CD4-positive, alpha-beta T cell (primary cell): ENCODE measurements at regions not wholly inside any gene's neighbourhood (a gene's known extent, or its start where the extent isn't known, plus 50 kb on each side); places are given as distances from the start of the nearest gene placed in this dataset.
A peak's percentile ranks its signal among the peaks of the same experiment; 100 is the strongest.

Source experiments
- ATAC-seq: fragments of 200-7000 bp; cut with Tn5 transposase; one replicate; pipeline ENCODE4 v1.10.0; 2022; ENCODE audit warnings: mild to moderate bottlenecking; ENCODE audit not compliant: poor library complexity
- CTCF ChIA-PET: fragments of 350-600 bp; sonication (Branson Sonifier 250); formaldehyde crosslinking; loops from one replicate; lab custom pipeline; 2021; ENCODE audit warnings: antibody characterized with exemption, inconsistent platforms; lab: Charles Lee
- POLR2A ChIA-PET: fragments of 350-600 bp; sonication (Branson Sonifier 250); formaldehyde crosslinking; loops from one replicate; lab custom pipeline; 2021; ENCODE audit warnings: antibody characterized with exemption, inconsistent platforms; lab: Charles Lee
- DNase-seq, 14 experiments: peaks; one replicate each; pipeline ENCODE4 v3.0.0-alpha.2; 2013 to 2020; ENCODE audit warnings: mixed read lengths in 2 of 14
- H3K27ac ChIP-seq, 2 donors: one replicate each; pipeline versions ENCODE4 v1.5.1 to v1.7.0; 2013; ENCODE audit warnings: low read length in 2 of 2, low read depth in 1 of 2, mild to moderate bottlenecking in 1 of 2
- H3K27me3 ChIP-seq, 2 experiments: 1 replicate in 1 of 2; 2 replicates in 1 of 2; pipeline versions ENCODE4 v1.6.1 to v1.7.0; 2013; ENCODE audit warnings: low read length in 2 of 2, control low read depth in 1 of 2, mild to moderate bottlenecking in 1 of 2, moderate library complexity in 1 of 2; ENCODE audit not compliant: insufficient read depth in 2 of 2, control insufficient read depth in 1 of 2
- H3K36me3 ChIP-seq: one replicate; pipeline ENCODE4 v1.6.1; 2013; ENCODE audit warnings: low read length, control low read depth; ENCODE audit not compliant: insufficient read depth
- H3K4me1 ChIP-seq: one replicate; pipeline ENCODE4 v1.6.1; 2013; ENCODE audit warnings: low read length, control low read depth; ENCODE audit not compliant: insufficient read depth
- H3K4me3 ChIP-seq: one replicate; pipeline ENCODE4 v1.5.1; 2013; ENCODE audit warnings: mild to moderate bottlenecking, low read length, moderate library complexity
- H3K9me3 ChIP-seq, 2 experiments: 1 replicate in 1 of 2; 2 replicates in 1 of 2; pipeline versions ENCODE4 v1.6.1 to v1.7.0; 2013; ENCODE audit warnings: low read length in 2 of 2, mild to moderate bottlenecking in 2 of 2, control low read depth in 1 of 2, moderate library complexity in 1 of 2; ENCODE audit not compliant: control insufficient read depth in 1 of 2, insufficient read depth in 1 of 2
- H3K27ac Mint-ChIP-seq: one replicate; pipeline ENCODE4 v1.8.0; 2020; ENCODE audit warnings: mixed read lengths
- H3K27me3 Mint-ChIP-seq: one replicate; pipeline ENCODE4 v1.8.0; 2021; ENCODE audit warnings: mixed read lengths
- H3K36me3 Mint-ChIP-seq: one replicate; pipeline ENCODE4 v1.8.0; 2021; ENCODE audit warnings: low read depth, mixed read lengths
- H3K4me1 Mint-ChIP-seq: one replicate; pipeline ENCODE4 v1.8.0; 2021; ENCODE audit warnings: low read depth, mixed read lengths
- H3K4me3 Mint-ChIP-seq: one replicate; pipeline ENCODE4 v1.8.0; 2020; ENCODE audit warnings: mild to moderate bottlenecking, mixed read lengths
- H3K9me3 Mint-ChIP-seq: one replicate; pipeline ENCODE4 v1.8.0; 2020; ENCODE audit warnings: mixed read lengths
- CTCF ChIP-seq: fragments of 200-600 bp; IDR thresholded peaks from one replicate; pipeline ENCODE4 v1.8.0; 2022; ENCODE audit warnings: antibody characterized with exemption, mild to moderate bottlenecking
- intact Hi-C, 2 experiments: fragments of 100-400 bp; cut with DNase I in 1 of 2; cut with micrococcal nuclease in 1 of 2; formaldehyde crosslinking; loops; one replicate each; pipeline versions ENCODE4 v1.15.1 to v1.9.0; 2023 to 2025; cut with DNase I, micrococcal nuclease

GRCh38 chr6:139940741-139941729, 566.6 kb upstream of the CITED2 start:
- CTCF ChIA-PET: no interaction called here
- H3K36me3 Mint-ChIP-seq: no peaks in the 10 kb centered on the region

GRCh38 chr6:139939189-139939979, 564.9 kb upstream of the CITED2 start:
- no peak overlapping the region for H3K4me3 Mint-ChIP-seq
- Histone ChIP-seq H3K27me3 (no peaks in the 10 kb centered on the region), H3K9me3 (no peaks in the 10 kb centered on the region), H3K36me3 (no peaks in the 10 kb centered on the region), H3K27ac (no peak overlapping the region), H3K4me3 (no peak overlapping the region), H3K4me1 (no peaks in the 10 kb centered on the region)
- POLR2A ChIA-PET: no interaction called here
- no peaks in the 10 kb centered on the region for H3K27me3 Mint-ChIP-seq
- intact Hi-C loops: no loop called here
- H3K9me3 Mint-ChIP-seq: no peaks in the 10 kb centered on the region
- no peaks in the 10 kb centered on the region for H3K36me3 Mint-ChIP-seq
- DNase-seq (no peak), ATAC-seq (no peak)
- no peaks in the 10 kb centered on the region for H3K4me1 Mint-ChIP-seq
- CTCF ChIA-PET: no interaction called here
- no peak overlapping the region for H3K27ac Mint-ChIP-seq
- no peak for TF ChIP-seq CTCF

More at GRCh38 chr6:139940741-139941729, 566.6 kb upstream of the CITED2 start:
- H3K27me3 Mint-ChIP-seq: peaks cover 9% of the 10 kb centered on the region
- POLR2A ChIA-PET: no interaction called here
- H3K4me3 Mint-ChIP-seq: no peak overlapping the region
- no peak for ATAC-seq
- no peaks in the 10 kb centered on the region for H3K36me3 ChIP-seq
- no peaks in the 10 kb centered on the region for H3K4me1 ChIP-seq
- H3K27me3 ChIP-seq: no peaks in the 10 kb centered on the region
- TF ChIP-seq CTCF: no peak
- no peaks in the 10 kb centered on the region for H3K9me3 ChIP-seq
- no peak overlapping the region for H3K27ac ChIP-seq
- no peaks in the 10 kb centered on the region for H3K4me1 Mint-ChIP-seq
- no peaks in the 10 kb centered on the region for H3K9me3 Mint-ChIP-seq
- intact Hi-C loops: no loop called here
- H3K27ac Mint-ChIP-seq: no peak overlapping the region
- no peak overlapping the region for H3K4me3 ChIP-seq
- DNase-seq: peak in 2 of 14 experiments; percentile 22 to 37

- CTCF ChIA-PET: no interaction called here
- H3K4me3 ChIP-seq: no peak overlapping the region
- no peaks in the 10 kb centered on the region for H3K27me3 Mint-ChIP-seq
Observed at GRCh38 chr6:139932671-139933070, 558.2 kb upstream of the CITED2 start.

More at GRCh38 chr6:139932671-139933070, 558.2 kb upstream of the CITED2 start:
- no peaks in the 10 kb centered on the region for H3K9me3 Mint-ChIP-seq
- DNase-seq (no peak), ATAC-seq (no peak)
- Histone ChIP-seq H3K27me3 (peaks cover 0 to 5% of the 10 kb centered on the region in 2 experiments), H3K9me3 (no peaks in the 10 kb centered on the region), H3K27ac (no peak overlapping the region), H3K36me3 (no peaks in the 10 kb centered on the region), H3K4me1 (no peaks in the 10 kb centered on the region)
- H3K36me3 Mint-ChIP-seq: no peaks in the 10 kb centered on the region
- H3K4me3 Mint-ChIP-seq: no peak overlapping the region
- H3K27ac Mint-ChIP-seq: no peak overlapping the region
- intact Hi-C loops: no loop called here
- no peaks in the 10 kb centered on the region for H3K4me1 Mint-ChIP-seq
- TF ChIP-seq CTCF: no peak
- POLR2A ChIA-PET: no interaction called here
